ENCODE measurements at regions not wholly inside any gene's neighbourhood (a gene's known extent, or its start where the extent isn't known, plus 50 kb on each side); places are given as distances from the start of the nearest gene placed in this dataset.

DNA sequence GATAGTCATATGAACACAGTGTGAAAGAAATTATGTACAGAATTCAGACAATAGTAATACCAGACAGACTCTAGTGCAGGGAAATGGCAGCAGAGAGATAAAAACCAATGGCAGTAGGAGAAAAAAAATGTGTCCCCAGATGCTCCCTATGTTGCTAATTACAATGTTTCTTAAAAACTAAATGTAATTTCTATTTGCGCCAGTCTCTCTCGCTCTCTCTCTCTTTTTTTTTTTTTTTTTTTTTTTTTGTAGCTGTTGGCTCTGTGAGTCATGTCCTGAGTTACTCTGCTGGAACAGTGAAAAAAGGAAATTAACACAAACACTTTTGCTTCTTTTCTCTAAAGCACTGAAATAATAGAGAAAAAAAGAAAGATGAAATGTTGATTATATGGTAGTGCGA is 871.9 kb downstream of the GBE1 start:
- no peak for FAIRE-seq
- no peak for TF ChIP-seq CTCF (IDR thresholded peaks at IDR 0.05; ENCODE audit: insufficient read depth, low read length, severe bottlenecking)
- no peaks in the 10 kb centered on the region for H3K27me3 ChIP-seq (ENCODE audit: control insufficient read depth, insufficient read depth, low read length)

GRCh38 chr3:80870476-80871041 is 890.9 kb downstream of the GBE1 start:
- no peak for TF ChIP-seq CTCF (IDR thresholded peaks at IDR 0.05; ENCODE audit: insufficient read depth, low read length, severe bottlenecking)
- H3K36me3 ChIP-seq (ENCODE audit: control insufficient read depth, insufficient read depth, low read length) = no peaks in the 10 kb centered on the region
- no peak overlapping the region for H3K4me3 ChIP-seq (ENCODE audit: low read depth, low read length)
- no peak for DNase-seq (ENCODE audit: low read depth)
- no peaks in the 10 kb centered on the region for H3K27me3 ChIP-seq (ENCODE audit: control insufficient read depth, insufficient read depth, low read length)
- peak; percentile 40 for FAIRE-seq

More for the DNA sequence above, 871.9 kb downstream of the GBE1 start:
- no peak for DNase-seq (ENCODE audit: low read depth)
- H3K4me3 ChIP-seq (ENCODE audit: low read depth, low read length) = no peak overlapping the region
- no peaks in the 10 kb centered on the region for H3K36me3 ChIP-seq (ENCODE audit: control insufficient read depth, insufficient read depth, low read length)

GRCh38 chr3:80855482-80855881 is 906.0 kb downstream of the GBE1 start:
- TF ChIP-seq CTCF (IDR thresholded peaks at IDR 0.05; ENCODE audit: insufficient read depth, low read length, severe bottlenecking) = no peak
- Histone ChIP-seq H3K36me3 (ENCODE audit: control insufficient read depth, insufficient read depth, low read length) (no peaks in the 10 kb centered on the region), H3K27me3 (ENCODE audit: control insufficient read depth, insufficient read depth, low read length) (no peaks in the 10 kb centered on the region), H3K4me3 (ENCODE audit: low read depth, low read length) (no peak overlapping the region)
- FAIRE-seq = no peak
- no peak for DNase-seq (ENCODE audit: low read depth)

GRCh38 chr3:80836395-80836794 is 925.0 kb downstream of the GBE1 start:
- Histone ChIP-seq H3K36me3 (ENCODE audit: control insufficient read depth, insufficient read depth, low read length) (no peaks in the 10 kb centered on the region), H3K27me3 (ENCODE audit: control insufficient read depth, insufficient read depth, low read length) (no peaks in the 10 kb centered on the region), H3K4me3 (ENCODE audit: low read depth, low read length) (no peak overlapping the region)
- DNase-seq (ENCODE audit: low read depth) (no peak), FAIRE-seq (no peak)
- no peak for TF ChIP-seq CTCF (IDR thresholded peaks at IDR 0.05; ENCODE audit: insufficient read depth, low read length, severe bottlenecking)

DNA sequence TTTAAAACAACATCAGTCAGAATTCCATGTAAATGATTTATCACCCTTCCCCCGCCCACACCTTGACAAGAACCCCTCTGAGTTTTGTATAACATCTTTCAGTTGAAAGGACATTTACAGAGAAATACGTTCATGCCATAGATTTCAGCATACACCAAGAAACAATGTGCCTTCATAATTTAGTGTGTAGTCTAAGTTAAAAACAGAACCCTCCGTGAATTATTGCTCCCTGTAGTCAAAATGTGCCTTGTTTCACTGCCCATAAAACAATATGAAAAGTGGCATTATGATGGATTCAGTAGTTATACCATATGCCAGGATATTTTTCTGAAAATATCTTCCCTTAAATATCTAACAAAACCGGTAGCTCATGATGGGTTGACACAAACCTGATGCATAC is 953.9 kb downstream of the GBE1 start:
- TF ChIP-seq CTCF (IDR thresholded peaks at IDR 0.05; ENCODE audit: insufficient read depth, low read length, severe bottlenecking) = no peak
- no peak for DNase-seq (ENCODE audit: low read depth)
- H3K36me3 ChIP-seq (ENCODE audit: control insufficient read depth, insufficient read depth, low read length) = no peaks in the 10 kb centered on the region
- H3K27me3 ChIP-seq (ENCODE audit: control insufficient read depth, insufficient read depth, low read length) = no peaks in the 10 kb centered on the region
- H3K4me3 ChIP-seq (ENCODE audit: low read depth, low read length) = no peak overlapping the region
- no peak for FAIRE-seq

GRCh38 chr3:80806673-80807072 is 954.8 kb downstream of the GBE1 start:
- Histone ChIP-seq H3K4me3 (ENCODE audit: low read depth, low read length) (no peak overlapping the region), H3K36me3 (ENCODE audit: control insufficient read depth, insufficient read depth, low read length) (no peaks in the 10 kb centered on the region), H3K27me3 (ENCODE audit: control insufficient read depth, insufficient read depth, low read length) (no peaks in the 10 kb centered on the region)
- no peak for FAIRE-seq
- TF ChIP-seq CTCF (IDR thresholded peaks at IDR 0.05; ENCODE audit: insufficient read depth, low read length, severe bottlenecking) = no peak
- no peak for DNase-seq (ENCODE audit: low read depth)

Data from bronchial epithelial cell (primary cell).